Fibroblast of lung (primary cell): ENCODE measurements at regions not wholly inside any gene's neighbourhood (a gene's known extent, or its start where the extent isn't known, plus 50 kb on each side); places are given as distances from the start of the nearest gene placed in this dataset.

Experiments used
- EZH2 ChIP-seq: IDR thresholded peaks from 2 replicates; pipeline ENCODE4 v1.5.1; 2012; ENCODE audit warnings: low read length, control low read depth, mild to moderate bottlenecking; ENCODE audit errors: missing control alignments
- TF ChIP-seq, protein P1 (sequence below), 2 donors: IDR thresholded peaks in 1 of 2; conservative IDR thresholded peaks in 1 of 2; 1 replicate in 1 of 2; 2 replicates in 1 of 2; pipeline ENCODE4 v1.5.1; 2011 to 2012; ENCODE audit warnings: low read length in 2 of 2, control low read depth in 1 of 2, inconsistent platforms in 1 of 2, low read depth in 1 of 2, mild to moderate bottlenecking in 1 of 2

DNA sequence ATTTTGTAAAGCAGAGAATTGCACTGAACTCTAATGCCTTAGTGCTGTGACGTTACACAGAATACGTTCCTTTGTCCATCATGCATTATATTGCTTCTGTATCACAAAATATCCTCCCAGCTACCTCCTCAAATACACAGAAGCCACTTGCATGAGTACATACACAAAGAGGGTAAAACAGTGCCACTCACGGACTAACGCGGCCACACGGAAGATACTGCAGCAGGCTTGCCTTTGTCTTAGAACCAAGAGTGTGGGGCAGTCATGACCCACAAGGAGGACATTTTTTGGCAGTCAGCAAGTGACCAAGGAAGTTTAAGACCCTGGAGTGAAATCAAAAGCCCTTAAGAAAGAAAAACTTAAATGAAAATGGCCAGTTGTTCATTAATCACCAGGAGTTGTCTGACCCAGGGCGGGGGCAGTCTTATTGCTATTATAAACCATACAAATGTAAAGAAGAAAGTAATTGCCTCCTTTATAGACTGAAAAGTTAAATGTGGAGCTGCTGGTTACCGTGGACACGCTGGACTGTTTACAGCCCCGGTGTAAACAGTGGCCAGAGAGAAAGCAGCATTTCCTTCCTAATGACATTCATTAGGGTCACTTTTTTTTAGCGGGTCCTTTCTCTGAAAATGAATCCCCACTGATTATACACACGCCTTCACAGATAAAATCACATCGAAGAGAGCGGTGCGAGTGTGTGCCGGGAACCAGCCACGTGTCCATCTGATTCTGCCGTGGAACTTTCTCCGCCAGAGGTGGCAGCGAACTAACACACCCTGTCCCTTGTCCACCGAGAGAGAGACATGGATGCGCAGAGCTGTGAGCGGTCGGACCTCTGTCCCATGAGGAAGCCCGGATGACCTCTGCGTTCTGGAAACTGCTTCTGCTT is 66.8 kb downstream of the SOX1 start:
- TF ChIP-seq, protein P1, sequence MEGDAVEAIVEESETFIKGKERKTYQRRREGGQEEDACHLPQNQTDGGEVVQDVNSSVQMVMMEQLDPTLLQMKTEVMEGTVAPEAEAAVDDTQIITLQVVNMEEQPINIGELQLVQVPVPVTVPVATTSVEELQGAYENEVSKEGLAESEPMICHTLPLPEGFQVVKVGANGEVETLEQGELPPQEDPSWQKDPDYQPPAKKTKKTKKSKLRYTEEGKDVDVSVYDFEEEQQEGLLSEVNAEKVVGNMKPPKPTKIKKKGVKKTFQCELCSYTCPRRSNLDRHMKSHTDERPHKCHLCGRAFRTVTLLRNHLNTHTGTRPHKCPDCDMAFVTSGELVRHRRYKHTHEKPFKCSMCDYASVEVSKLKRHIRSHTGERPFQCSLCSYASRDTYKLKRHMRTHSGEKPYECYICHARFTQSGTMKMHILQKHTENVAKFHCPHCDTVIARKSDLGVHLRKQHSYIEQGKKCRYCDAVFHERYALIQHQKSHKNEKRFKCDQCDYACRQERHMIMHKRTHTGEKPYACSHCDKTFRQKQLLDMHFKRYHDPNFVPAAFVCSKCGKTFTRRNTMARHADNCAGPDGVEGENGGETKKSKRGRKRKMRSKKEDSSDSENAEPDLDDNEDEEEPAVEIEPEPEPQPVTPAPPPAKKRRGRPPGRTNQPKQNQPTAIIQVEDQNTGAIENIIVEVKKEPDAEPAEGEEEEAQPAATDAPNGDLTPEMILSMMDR (conservative IDR thresholded peaks at IDR 0.05 in 1 of 2, IDR thresholded peaks at IDR 0.05 in 1 of 2; ENCODE audit: low read depth in 1 of 2, low read length in 2 of 2) = no peak
- TF ChIP-seq EZH2 = no peak
